Left lobe of liver (tissue), 2 donors: ENCODE measurements at regions not wholly inside any gene's neighbourhood (a gene's known extent, or its start where the extent isn't known, plus 50 kb on each side); places are given as distances from the start of the nearest gene placed in this dataset.
"Not testable (repeated sequence)": the region's sequence is repeated elsewhere in the genome, so short reads cannot be mapped to it uniquely, and the experiment has no call there.

Experiments
- ATAC-seq: fragments of 200-7000 bp; cut with Tn5 transposase; one replicate; pipeline ENCODE4 v1.9.1; 2020; ENCODE audit warnings: mild to moderate bottlenecking, moderate library complexity
- DNase-seq: peaks from one replicate; pipeline ENCODE4 v3.0.0-alpha.2; 2020; ENCODE audit warnings: low spot score
- donor health status: DM: no; HTN: no; CAD: no; lungs with moderate emphysema.
- donor health status: DM: no; HTN: yes; CAD: no.

DNA sequence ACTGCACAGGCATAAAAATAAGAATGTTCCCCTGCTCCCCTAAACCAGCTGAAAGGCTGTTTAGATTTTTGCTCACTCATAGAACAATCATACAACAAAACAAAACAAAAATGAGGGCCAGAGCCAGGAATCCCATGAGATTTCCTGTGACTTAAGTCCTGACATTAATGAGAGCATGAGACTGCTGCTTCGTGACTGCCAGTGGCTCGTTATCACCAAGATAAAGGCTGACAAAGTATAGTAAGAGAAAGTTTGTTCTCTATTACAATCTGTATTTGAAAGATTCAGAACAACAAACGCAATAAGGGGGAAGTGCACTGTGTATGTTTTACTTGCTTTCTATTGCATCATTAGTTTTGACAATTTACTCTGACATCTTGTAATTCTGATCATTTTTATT, 837.1 kb upstream of the C9orf72 start:
- ATAC-seq: no peak

GRCh38 chr9:28413471-28413870, 840.2 kb upstream of the C9orf72 start:
- ATAC-seq (no peak), DNase-seq (no peak)

More for the DNA sequence above, 837.1 kb upstream of the C9orf72 start:
- no peak for DNase-seq

DNA sequence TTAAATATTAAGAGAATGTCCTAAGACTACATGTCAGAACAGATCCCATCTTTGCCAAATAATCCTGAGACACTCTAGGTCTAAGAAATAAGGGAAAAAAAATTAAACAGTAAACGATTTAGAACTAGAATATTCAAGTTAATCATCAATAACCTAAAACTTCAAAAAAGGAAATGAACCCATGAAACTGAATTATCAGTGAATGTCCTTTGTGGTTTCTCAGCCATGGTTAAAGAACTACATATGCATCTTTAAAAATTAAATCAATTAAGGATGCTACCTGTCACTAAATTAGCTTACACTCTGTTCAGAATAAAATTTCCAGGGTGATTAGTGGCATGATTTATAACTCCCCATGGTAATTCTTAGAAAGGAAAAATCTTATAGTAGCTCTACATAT, 850.0 kb upstream of the C9orf72 start:
- DNase-seq: no peak
- no peak for ATAC-seq

DNA sequence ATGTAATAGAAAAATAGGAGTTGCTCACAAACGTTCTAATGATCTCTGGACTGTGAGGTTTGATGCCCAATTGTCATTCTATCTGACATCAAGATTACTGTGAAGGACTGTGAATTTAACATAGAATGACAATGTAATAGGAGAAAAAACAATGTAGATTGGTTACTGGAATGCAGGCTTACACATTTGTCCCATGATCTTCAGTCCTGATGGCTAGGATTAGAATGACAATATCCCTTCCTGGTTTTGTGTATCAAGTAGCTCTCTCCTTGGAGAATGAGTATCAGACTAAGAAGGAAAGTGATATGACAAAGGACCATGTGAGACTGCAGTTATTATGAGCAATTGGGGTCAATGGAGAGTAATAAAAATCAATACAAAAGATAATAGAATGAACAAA, 862.2 kb upstream of the C9orf72 start:
- DNase-seq (no peak), ATAC-seq (no peak)

GRCh38 chr9:28439688-28440087, 866.4 kb upstream of the C9orf72 start:
- DNase-seq (no peak), ATAC-seq (no peak)

- ATAC-seq (no peak), DNase-seq (no peak)
These were observed 870.2 kb upstream of the C9orf72 start for GRCh38 chr9:28443461-28443860.

- DNase-seq: no peak
- no peak for ATAC-seq
These were observed 871.4 kb upstream of the C9orf72 start for GRCh38 chr9:28444637-28445036.

- DNase-seq (no peak), ATAC-seq (no peak)
These were observed 871.9 kb upstream of the C9orf72 start for GRCh38 chr9:28445211-28445610.

- DNase-seq: no peak
- no peak for ATAC-seq
These were observed 880.6 kb upstream of the C9orf72 start for GRCh38 chr9:28453918-28454317.

DNA sequence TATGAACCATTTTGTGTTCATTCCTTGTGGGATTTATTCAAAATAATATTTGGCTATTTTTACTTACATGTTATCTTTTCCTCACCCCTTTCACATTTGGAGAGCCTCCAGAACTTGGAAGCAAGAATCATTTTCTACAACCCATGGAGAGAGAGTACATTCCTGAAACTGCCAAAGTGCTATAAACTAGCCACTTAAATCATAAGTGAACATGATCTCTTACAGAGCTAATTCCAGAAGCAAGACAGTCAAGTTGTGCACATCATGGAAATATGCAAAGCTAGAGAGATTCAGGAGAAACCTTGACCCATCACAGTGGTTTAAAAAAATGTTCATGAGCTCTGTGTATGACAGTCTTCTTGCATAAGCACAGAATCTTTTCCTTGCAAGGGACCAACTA, 883.6 kb upstream of the C9orf72 start:
- no peak for ATAC-seq
- no peak for DNase-seq

DNA sequence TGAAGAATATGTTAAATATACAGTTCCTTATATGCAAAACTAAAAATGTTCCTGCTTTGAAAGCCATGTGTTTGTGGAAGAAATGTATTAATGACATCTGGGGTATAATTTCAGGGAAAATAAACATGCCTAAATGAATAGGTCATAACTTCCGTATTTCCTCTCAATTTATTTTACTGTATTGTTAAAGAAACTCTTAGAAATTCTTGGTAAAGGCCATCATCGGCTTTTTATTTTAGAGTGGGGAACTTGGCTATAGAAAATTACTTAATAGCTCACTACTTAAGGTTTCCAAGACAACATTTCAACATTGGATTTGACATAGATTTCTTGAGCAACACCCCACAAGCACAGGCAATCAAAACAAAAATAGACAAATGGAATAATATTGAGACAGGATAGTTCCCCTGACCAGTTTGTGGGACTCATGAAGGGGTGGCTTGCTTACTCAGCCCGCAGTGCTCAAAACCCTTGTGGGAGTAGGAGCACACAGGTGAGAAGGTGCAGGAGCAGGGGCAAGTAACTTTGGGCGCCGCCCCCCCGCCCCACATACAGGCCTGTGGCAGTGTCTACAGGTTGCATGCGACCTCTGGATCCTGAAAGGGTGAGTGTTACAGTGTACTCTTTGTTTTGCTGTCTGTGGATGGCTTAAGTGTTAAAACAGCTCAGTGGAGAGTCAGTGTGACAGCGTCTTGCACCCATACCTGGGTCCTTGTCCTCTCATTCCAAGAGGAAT, 891.4 kb upstream of the C9orf72 start:
- DNase-seq (no peak), ATAC-seq (no peak)

- DNase-seq (no peak), ATAC-seq (no peak)
These were observed 898.0 kb upstream of the C9orf72 start for GRCh38 chr9:28471261-28471660.

DNA sequence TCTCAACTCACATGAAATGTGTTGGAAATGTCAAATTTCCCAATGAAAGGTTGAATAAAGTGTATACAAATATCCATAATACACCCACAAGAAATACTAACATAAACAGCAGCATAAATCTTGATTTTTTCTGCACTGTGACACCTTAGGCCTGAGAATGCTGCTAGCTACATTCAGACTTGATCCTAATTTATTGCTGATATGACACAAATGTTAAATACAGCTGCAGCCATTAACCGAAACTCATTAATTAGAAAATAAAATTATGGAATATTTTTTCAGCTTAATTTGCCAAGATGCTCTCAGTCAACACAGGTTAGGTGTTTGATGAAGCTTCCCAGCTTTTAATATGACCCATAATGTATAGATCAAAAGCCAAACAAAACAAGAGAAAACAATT, 914.3 kb upstream of the C9orf72 start:
- no peak for DNase-seq
- no peak for ATAC-seq

DNA sequence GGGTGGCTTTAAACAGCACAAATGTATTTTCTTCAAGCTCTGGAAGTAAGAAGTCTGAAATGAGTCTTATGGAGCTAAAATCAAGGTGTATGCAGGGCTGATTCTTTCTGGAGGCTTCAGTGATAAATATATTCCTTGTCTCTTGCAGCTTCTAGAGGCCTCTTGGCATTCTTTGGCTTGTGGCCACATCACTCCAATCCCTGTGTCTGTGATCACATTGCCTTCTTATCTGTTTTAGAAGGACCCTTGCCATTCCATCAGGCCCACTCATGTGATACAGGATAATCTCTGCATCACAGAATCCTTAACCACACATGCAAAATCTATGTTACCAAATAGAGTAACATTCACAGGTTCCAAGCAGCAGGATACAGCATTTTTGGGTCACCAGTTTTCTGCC, 917.8 kb upstream of the C9orf72 start:
- ATAC-seq: no peak

DNA sequence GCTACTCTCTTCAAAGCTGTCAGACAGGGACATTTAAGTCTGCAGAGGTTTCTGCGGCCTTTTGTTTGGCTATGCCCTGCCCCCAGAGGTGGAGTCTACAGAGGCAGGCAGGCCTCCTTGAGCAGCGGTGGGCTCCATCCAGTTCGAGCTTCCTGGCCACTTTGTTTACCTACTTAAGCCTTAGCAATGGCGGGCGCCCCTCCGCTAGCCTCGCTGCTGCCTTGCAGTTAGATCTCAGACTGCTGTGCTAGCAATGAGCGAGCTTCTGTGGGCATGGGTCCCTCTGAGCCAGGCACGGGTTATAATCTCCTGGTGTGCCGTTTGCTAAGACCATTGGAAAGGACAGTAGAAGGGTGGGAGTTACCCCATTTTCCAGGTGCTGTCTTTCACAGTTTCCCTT, 924.9 kb upstream of the C9orf72 start:
- ATAC-seq, DNase-seq: not testable (repeated sequence)

More for the DNA sequence above, 917.8 kb upstream of the C9orf72 start:
- DNase-seq: no peak

DNA sequence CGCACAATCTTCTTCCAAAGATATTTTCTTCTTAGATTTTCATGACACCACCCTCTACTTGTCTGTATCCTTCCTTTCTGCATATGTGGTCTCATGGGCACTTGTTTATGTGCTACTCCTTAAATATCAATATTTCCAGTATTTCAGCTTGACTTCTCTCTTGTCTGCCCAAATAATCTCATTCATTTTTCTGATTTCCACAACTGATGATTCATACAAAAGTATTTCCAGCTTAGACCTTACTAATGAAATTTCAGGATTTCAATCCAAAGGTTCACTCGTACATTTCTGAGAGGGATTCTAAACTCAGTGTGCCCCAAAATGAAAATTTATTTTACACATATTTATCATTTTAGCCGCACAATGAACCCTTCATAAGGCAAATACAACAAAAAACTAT, 928.9 kb upstream of the C9orf72 start:
- no peak for ATAC-seq
- DNase-seq: no peak

DNA sequence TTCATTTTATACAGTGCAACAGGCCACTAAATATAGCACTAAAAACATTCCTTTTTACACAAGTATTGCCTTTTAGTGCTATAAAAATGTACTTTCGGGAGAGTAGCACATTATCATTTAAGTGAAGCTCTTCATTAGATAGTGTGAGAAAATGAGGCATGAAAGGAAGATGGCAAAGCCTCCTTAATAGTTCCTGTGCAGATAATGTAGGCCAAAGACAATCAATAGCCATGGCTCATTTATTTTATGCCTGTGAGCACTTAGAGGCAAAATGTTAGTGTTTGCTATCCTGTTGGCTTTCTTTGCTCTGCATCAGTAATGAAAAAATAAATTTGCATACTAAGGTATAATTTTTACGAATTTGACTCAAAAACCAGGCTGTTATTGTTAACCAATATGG, 929.5 kb upstream of the C9orf72 start:
- DNase-seq (no peak), ATAC-seq (no peak)

GRCh38 chr9:28503573-28503972, 930.3 kb upstream of the C9orf72 start:
- no peak for DNase-seq
- ATAC-seq: no peak

GRCh38 chr9:28518439-28518838, 945.2 kb upstream of the C9orf72 start:
- ATAC-seq (no peak), DNase-seq (no peak)

DNA sequence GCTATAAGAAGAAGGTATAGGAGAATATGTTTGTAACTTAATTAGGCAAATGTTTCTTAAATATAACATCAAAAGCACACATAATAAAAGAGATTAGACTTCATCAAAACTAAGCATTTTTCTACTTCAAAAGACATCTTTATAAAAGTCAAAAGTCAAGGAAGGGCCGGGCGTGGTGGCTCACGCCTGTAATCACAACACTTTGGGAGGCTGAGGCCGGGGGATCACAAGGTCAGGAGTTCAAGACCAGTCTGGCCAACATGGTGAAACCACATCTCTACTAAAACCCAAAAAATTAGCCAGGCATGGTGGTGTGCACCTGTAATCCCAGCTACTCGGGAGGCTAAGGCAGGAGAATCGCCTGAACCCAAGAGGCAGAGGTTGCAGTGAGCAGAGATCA, 951.0 kb upstream of the C9orf72 start:
- ATAC-seq, DNase-seq: not testable (repeated sequence)

DNA sequence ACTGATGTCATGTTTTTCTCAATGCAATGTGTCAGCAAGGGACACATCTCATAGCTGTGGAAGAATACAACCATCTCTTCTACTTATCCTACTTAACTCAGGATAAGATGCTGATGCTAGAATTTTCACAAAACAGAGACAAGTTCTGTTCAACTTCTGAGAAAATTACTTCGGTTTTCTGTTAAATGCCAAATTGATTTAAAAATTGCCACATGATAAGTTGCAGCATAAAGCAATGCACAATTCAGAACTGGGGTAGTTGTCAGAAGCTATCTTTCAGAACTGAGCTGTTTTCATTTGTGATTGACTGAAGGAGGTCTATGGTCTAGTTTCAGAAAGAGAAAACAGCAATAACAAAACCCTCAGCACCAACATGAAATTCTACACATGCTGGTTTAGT, 954.8 kb upstream of the C9orf72 start:
- no peak for ATAC-seq
- DNase-seq: no peak

- ATAC-seq: no peak
- DNase-seq: no peak
These were observed 964.9 kb upstream of the C9orf72 start for GRCh38 chr9:28538132-28538531.

GRCh38 chr9:28539434-28540070, 966.3 kb upstream of the C9orf72 start:
- no peak for DNase-seq
- no peak for ATAC-seq
